ENCODE measurements at regions not wholly inside any gene's neighbourhood (a gene's known extent, or its start where the extent isn't known, plus 50 kb on each side); places are given as distances from the start of the nearest gene placed in this dataset.
"Not testable (repeated sequence)": the region's sequence is repeated elsewhere in the genome, so short reads cannot be mapped to it uniquely, and the experiment has no call there.

DNA sequence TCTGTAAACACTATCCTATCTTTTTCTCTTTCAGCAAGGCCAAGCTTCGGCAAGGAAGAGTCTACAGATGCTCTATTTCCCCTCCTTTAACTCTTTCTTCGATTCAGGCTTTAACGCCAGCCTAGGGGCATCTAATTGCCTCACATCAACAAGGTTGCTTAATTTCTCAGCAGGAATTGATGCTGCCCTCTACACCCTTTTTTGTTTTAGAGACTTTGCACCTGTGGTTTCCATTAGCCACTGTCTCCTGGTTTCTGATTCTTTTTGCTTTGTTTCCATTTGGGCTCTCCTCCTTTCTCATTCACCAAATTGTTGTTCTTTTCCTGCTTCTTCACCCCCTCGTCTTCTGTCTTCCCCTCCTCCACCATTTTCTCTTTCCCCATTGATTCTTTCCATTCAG, 202.4 kb upstream of the HMCN1 start:
- Histone ChIP-seq H3K27me3 (ENCODE audit: insufficient read depth, low read length) (no peaks in the 10 kb centered on the region), H3K4me1 (ENCODE audit: insufficient read depth, low read length) (peaks cover 19% of the 10 kb centered on the region), H3K4me3 (ENCODE audit: low read length) (no peak overlapping the region), H3K9me3 (ENCODE audit: low read depth, low read length) (no peaks in the 10 kb centered on the region)

DNA sequence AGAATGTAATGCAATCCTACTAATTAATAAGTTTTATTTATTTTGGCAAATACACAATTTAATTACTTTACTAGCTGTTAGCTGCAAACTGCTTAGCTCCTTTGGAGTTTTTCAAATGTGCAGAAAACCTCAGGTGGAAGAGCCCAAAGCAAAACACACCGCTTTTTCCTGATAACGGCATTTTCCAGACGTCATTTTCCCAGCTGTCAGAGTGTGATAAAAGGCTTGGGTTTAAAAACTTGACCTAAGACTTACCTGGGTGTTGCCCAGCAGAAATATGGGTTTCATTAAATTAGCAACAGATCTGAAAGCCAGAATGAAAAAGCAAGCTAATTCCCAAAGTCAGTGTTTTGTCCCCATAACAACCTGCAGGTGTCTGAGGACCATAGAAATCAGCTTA, 204.0 kb upstream of the HMCN1 start:
- no peaks in the 10 kb centered on the region for H3K27me3 ChIP-seq (ENCODE audit: insufficient read depth, low read length)
- no peak overlapping the region for H3K4me3 ChIP-seq (ENCODE audit: low read length)
- H3K9me3 ChIP-seq (ENCODE audit: low read depth, low read length): no peaks in the 10 kb centered on the region
- H3K4me1 ChIP-seq (ENCODE audit: insufficient read depth, low read length): peaks cover 22% of the 10 kb centered on the region

DNA sequence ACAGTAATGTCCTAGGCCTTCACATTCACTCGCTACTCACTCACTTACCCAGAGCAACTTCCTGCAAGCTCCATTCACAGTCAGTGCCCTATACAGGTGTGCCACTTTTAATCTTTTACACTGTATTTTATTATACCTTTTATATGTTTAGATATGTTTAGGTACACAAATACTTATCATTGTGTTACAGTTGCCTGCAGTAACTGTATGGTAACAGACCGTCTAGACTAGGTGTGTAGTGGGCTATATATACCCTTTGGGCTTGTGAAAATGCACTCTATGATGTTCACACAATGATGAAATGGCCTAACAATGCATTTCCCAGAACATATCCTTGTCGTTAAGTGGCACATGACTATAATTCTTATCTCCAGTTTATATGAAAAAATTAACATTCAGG, 204.5 kb upstream of the HMCN1 start:
- H3K4me3 ChIP-seq (ENCODE audit: low read length): no peak overlapping the region
- no peaks in the 10 kb centered on the region for H3K27me3 ChIP-seq (ENCODE audit: insufficient read depth, low read length)
- peaks cover 17% of the 10 kb centered on the region for H3K4me1 ChIP-seq (ENCODE audit: insufficient read depth, low read length)
- H3K9me3 ChIP-seq (ENCODE audit: low read depth, low read length): no peaks in the 10 kb centered on the region

DNA sequence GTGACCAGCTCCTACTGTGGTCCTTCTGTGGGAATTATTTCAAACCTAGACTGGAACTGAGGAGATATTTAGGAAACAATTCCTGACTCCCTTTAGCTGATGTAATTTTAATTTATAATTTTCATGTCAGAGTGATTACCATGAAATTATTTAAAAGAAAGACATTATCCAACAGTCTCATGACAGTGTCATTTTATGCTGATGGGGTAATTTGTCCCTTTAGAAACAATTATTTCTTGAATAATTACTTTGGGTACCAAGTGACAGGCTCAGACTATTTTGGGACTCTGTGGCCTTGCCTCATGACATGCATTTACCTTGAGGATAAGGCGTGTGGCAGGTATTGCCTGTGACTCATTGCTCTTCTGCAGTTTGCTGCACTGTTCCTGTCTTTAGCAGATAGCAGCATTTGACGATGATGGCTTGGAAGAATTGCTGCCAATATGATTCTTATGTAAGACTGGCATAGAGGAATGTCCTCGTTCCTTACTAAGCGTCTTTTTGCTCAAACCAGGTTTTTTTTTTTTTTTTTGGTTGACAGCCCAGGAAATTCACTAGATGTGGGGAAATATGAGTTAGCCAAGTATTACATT, 206.0 kb upstream of the HMCN1 start:
- Histone ChIP-seq H3K4me3 (ENCODE audit: low read length) (no peak overlapping the region), H3K27me3 (ENCODE audit: insufficient read depth, low read length) (no peaks in the 10 kb centered on the region), H3K9me3 (ENCODE audit: low read depth, low read length) (no peaks in the 10 kb centered on the region), H3K4me1 (ENCODE audit: insufficient read depth, low read length) (peaks cover 8% of the 10 kb centered on the region)

DNA sequence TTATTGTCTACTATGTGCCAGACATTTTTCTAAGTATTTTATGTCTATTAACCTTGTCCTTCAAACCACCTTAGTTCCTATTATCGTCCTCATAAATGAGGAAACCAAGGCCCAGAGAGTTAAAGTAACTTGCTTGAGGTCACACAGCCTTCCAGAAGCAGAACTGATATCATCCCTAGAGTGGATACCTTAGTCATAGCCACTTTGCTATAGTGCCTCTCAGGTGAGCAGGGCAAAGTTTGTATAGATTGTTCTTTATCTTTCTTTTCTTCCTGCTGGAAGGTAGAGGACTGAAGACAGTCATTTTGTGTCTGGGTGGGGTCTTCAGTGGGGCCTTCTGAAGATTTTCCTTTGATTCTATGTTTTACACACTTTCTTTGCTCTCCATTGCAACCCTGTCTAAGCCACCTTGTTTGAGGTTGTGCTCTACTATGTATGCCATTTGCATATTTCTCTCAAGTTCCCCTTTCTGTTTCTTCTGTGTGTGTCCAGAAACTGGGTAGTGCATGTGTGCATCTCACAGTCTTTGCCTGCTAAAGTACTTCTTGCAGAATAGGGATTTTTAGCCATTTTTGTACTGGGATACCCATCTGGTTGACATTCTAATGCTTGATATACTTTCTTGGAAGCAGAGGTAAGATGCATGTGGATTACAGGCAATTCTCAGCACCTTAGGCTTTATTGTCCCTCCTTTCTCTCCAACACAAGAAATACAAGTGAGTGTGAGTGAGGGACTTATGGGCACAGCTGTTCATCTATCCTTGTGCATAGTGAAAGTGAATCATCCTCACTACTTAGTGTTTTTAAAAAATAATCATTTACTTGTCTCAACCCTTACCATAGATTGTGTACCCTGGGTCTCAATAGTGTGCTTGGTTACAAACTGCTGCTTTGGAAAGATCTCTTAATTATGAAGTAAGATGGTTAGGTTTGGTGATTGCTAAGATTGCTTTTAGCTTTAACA, 207.6 kb upstream of the HMCN1 start:
- Histone ChIP-seq H3K9me3 (ENCODE audit: low read depth, low read length) (no peaks in the 10 kb centered on the region), H3K27me3 (ENCODE audit: insufficient read depth, low read length) (no peaks in the 10 kb centered on the region), H3K4me1 (ENCODE audit: insufficient read depth, low read length) (peaks cover 8% of the 10 kb centered on the region), H3K4me3 (ENCODE audit: low read length) (no peak overlapping the region)

DNA sequence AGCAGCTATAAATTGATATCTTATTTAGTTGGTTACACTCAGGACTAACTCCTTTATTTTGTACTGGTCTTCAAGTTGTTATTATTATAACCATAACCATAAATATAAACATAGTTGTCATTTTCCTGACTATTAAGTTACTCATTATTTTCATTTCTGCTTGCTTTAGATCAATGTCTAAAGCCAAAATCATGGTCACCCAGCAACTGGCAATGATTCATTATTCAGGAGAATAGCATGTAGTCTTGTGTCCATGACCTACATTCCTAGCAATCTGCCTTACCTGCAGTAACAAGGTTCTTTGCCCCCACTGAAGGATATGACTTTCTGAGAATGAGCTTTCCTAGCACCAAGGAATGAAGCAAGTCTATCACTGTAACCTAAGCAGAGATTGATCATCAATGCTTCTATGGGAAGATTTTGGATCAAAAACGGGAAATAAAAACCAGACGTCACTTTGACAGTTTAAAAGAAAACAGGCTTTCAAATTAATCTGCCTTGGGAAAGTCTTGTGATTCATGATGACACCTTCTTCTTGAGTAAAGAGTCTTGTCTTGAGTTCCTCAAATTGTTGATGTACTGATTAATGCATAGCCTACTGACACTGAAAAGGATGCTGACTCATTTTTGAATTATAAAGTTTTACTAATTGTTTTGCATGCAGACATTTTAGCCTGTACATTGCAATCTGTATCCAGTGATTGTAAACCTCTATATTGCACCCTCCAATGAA, 203.3 kb upstream of the IVNS1ABP start:
- Histone ChIP-seq H3K4me3 (ENCODE audit: low read length) (no peak overlapping the region), H3K4me1 (ENCODE audit: insufficient read depth, low read length) (peaks cover 7% of the 10 kb centered on the region), H3K9me3 (ENCODE audit: low read depth, low read length) (peaks cover 23% of the 10 kb centered on the region), H3K27me3 (ENCODE audit: insufficient read depth, low read length) (no peaks in the 10 kb centered on the region)

DNA sequence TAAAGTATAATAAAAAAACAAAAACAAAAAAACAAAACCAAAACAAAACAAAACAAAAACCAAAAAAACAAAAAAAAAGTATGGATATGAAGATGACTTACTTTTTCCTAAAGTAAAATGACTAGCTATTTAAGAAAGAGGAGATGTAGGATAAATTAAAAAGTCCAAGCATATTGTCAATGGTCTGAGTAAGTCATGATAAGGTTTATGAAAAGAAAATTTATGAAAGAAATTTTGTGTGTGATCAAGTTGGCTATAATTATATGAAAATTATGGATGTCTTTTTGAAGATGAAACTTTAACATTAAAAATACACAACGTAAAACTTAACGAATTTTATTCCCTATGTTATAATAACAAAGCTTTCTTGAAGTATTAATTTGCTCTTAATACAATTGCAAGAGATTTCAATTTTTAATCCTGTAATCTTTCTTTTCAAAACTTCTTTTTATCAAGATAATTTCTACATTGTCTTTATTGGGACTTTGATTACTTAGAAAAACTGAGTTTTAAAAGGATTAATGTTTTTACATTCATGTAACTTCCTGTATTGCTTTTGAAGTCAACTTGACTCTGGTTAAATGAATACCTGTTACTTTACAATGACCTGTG, 200.9 kb upstream of the IVNS1ABP start:
- Histone ChIP-seq H3K9me3 (ENCODE audit: low read depth, low read length) (peaks cover 23% of the 10 kb centered on the region), H3K4me1 (ENCODE audit: insufficient read depth, low read length) (peaks cover 7% of the 10 kb centered on the region), H3K4me3 (ENCODE audit: low read length) (no peak overlapping the region), H3K27me3 (ENCODE audit: insufficient read depth, low read length) (no peaks in the 10 kb centered on the region)

DNA sequence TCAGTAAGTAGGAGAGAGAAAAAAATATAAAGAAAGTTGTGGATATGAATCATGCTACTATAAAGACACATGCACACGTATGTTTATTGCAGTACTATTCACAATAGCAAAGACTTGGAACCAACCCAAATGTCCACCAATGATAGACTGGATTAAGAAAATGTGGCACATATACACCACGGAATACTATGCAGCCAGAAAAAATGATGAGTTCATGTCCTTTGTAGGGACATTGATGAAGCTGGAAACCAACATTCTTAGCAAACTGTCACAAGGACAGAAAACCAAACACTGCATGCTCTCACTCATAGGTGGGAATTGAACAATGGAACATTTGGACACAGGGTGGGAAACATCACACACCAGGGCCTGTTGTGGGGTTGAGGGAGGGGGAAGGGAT, 200.3 kb upstream of the IVNS1ABP start:
- not testable (repeated sequence) for H3K4me3 ChIP-seq (ENCODE audit: low read length); H3K27me3 ChIP-seq (ENCODE audit: insufficient read depth, low read length); H3K4me1 ChIP-seq (ENCODE audit: insufficient read depth, low read length)
- H3K9me3 ChIP-seq (ENCODE audit: low read depth, low read length): peaks cover 23% of the 10 kb centered on the region

DNA sequence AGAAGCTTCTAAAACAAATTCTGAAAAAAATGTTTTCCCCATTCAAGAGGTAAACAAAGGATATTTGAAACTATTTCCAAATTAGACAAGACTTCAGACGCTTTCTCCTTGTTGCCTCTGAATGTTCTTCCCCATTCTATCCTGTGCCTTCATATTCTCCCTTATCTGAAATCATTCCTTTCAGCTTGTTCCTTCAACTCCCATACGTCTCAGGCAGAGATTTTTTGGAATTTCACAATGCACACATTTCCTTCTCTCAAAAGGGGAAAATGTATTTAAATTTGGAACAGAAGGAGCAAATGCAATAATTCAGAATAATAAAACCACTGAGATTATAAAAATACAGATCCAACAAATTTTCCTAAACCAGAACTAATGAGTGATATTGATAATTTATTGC, 198.7 kb upstream of the IVNS1ABP start:
- Histone ChIP-seq H3K4me3 (ENCODE audit: low read length) (no peak overlapping the region), H3K4me1 (ENCODE audit: insufficient read depth, low read length) (peaks cover under 1% of the 10 kb centered on the region), H3K9me3 (ENCODE audit: low read depth, low read length) (peaks cover 23% of the 10 kb centered on the region), H3K27me3 (ENCODE audit: insufficient read depth, low read length) (no peaks in the 10 kb centered on the region)

DNA sequence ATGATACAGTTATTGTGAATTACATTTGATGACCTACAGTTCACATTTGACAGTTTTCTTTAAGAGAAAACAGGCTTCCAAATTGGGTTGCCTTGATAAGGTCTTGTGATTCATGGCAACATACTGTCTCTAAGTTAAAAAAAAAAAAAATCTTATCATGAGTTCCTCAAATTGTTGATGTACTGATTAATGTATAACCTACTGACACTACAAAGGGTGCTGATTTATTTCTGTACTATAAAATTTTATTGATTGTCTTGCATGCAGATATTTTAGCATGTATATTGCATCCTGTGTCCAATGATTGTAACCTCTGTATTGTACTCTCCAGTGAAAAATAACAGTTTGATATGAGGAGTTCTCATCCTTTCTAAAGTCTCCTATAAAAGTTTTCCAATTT, 197.3 kb upstream of the IVNS1ABP start:
- H3K4me1 ChIP-seq (ENCODE audit: insufficient read depth, low read length): peaks cover under 1% of the 10 kb centered on the region
- no peak overlapping the region for H3K4me3 ChIP-seq (ENCODE audit: low read length)
- H3K27me3 ChIP-seq (ENCODE audit: insufficient read depth, low read length): no peaks in the 10 kb centered on the region
- peaks cover 20% of the 10 kb centered on the region for H3K9me3 ChIP-seq (ENCODE audit: low read depth, low read length)

DNA sequence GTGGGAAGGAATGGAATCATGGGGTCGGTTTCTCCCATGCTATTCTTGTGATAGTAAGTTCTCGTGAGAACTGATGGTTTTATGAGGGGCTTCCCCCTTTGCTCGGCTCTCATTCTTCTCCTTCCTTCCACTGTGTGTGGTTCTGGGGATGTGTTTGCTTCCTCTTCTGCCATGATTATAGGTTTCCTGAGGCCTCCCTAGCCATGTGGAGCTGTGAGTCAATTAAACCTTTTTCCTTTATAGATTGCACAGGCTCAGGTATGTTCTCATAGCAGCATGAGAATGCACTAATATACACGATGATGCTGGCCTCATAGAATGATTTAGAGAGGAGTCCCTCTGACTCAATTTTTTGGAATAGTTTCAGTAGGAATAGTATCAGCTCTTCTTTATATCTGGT, 195.4 kb upstream of the IVNS1ABP start:
- Histone ChIP-seq H3K27me3 (ENCODE audit: insufficient read depth, low read length) (no peaks in the 10 kb centered on the region), H3K4me3 (ENCODE audit: low read length) (no peak overlapping the region), H3K4me1 (ENCODE audit: insufficient read depth, low read length) (peaks cover 3% of the 10 kb centered on the region), H3K9me3 (ENCODE audit: low read depth, low read length) (peaks cover 4% of the 10 kb centered on the region)

DNA sequence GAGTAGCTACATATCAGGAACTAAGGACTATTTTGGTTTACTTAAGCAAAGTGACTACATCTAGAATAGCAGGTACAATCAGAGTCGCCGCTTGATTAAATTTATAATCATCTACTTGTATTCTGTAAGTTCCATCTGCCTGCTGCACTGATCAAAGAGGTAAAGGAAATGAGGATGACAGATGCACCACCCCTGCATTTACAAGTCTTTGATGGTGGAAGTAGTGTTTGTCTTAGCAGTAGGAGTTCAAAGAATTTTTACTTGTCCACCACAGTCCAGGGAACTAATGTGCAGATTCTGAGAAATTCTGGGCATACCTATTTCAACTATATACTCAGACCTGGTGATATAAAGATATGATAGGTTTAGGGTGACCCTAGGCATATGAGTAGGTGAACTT, 184.1 kb upstream of the IVNS1ABP start:
- Histone ChIP-seq H3K4me3 (ENCODE audit: low read length) (no peak overlapping the region), H3K27me3 (ENCODE audit: insufficient read depth, low read length) (no peaks in the 10 kb centered on the region), H3K9me3 (ENCODE audit: low read depth, low read length) (no peaks in the 10 kb centered on the region), H3K4me1 (ENCODE audit: insufficient read depth, low read length) (no peaks in the 10 kb centered on the region)

DNA sequence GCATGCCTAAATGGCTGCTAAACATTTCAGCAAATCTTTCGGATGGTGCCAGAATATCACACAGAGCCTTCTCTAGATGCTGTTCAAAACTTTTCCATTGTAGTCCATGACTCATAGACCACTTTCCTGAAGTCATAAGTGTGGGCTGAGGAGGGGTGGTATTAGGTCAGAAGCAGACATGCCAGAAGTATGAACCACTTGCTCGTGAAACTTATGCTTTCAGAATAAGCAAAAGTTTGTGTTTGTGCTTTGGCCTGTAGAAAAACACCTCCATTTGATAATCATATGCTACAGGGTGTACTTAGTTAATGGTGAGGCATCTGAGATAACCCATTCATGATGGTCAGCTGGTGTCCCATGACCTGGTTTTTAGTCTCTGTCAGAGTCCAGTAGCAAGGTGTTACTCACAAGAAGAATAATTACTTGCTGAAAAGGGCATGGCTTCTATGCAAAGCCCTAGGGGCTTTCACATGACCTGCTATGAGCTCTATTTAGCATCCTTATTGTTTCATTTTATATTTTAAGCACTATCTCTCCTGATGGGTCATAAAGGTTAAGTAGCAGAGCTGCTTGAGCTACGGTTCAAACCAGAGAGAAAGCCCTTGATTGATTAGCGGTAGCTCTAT, 183.1 kb upstream of the IVNS1ABP start:
- Histone ChIP-seq H3K4me3 (ENCODE audit: low read length) (no peak overlapping the region), H3K9me3 (ENCODE audit: low read depth, low read length) (no peaks in the 10 kb centered on the region), H3K27me3 (ENCODE audit: insufficient read depth, low read length) (no peaks in the 10 kb centered on the region), H3K4me1 (ENCODE audit: insufficient read depth, low read length) (peaks cover 4% of the 10 kb centered on the region)

DNA sequence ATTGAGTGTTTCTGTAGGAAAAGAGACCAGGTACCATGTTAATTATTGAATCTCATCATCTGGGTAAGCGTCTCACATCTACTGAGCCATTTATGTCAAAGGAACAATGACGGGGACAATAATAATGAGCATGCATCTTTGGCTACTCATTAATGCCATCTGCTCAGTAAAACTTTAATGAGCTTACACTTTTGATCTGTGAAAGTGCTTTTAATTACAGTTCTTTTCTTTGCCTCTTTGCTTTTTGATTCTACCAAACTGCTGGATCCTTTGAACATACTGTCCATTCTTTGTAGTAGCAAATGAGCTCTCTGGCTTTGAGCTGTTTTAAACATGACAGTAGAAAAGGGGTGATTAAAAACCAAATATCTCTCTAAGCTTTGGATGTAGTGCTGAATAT, 181.2 kb upstream of the IVNS1ABP start:
- H3K9me3 ChIP-seq (ENCODE audit: low read depth, low read length): no peaks in the 10 kb centered on the region
- no peak overlapping the region for H3K4me3 ChIP-seq (ENCODE audit: low read length)
- H3K4me1 ChIP-seq (ENCODE audit: insufficient read depth, low read length): peaks cover 10% of the 10 kb centered on the region
- H3K27me3 ChIP-seq (ENCODE audit: insufficient read depth, low read length): no peaks in the 10 kb centered on the region

DNA sequence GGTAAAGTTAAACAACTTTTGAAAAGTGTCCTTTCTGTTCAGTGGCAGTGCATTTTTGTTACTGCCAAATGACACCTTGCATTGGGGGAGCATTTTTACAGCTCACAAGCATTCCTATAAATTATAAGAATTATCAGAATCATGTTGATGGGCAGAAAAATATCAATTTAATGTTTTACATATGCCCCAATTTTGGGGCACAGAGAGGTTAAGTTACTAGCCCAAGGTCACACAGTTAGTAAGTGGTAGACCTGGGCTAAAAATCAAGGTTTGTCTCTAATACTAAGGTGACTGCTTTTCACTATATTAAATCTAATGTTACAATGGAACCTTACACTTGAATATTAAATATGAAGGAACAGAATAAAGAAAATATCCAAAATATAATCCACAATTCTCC, 180.1 kb upstream of the IVNS1ABP start:
- Histone ChIP-seq H3K9me3 (ENCODE audit: low read depth, low read length) (no peaks in the 10 kb centered on the region), H3K27me3 (ENCODE audit: insufficient read depth, low read length) (no peaks in the 10 kb centered on the region), H3K4me1 (ENCODE audit: insufficient read depth, low read length) (peaks cover 10% of the 10 kb centered on the region), H3K4me3 (ENCODE audit: low read length) (no peak overlapping the region)

Data from mononuclear cell (primary cell).